Calu3 (cell line): ENCODE measurements at regions not wholly inside any gene's neighbourhood (a gene's known extent, or its start where the extent isn't known, plus 50 kb on each side); places are given as distances from the start of the nearest gene placed in this dataset.
"Not testable (repeated sequence)": the region's sequence is repeated elsewhere in the genome, so short reads cannot be mapped to it uniquely, and the experiment has no call there.

Experiments used
- BruUV-seq: library from RNA; stranded (reverse); fragments of 400-500 nt; replicated peaks from 2 replicates; lab custom pipeline; 2021; lab: Mats Ljungman, UMichigan
- CTCF ChIA-PET: fragments of 300-600 bp; sonication (Branson Sonifier 250); formaldehyde crosslinking; loops from one replicate; lab custom pipeline; 2022; ENCODE audit warnings: antibody characterized with exemption; lab: Charles Lee
- DNase-seq: peaks from one replicate; pipeline ENCODE4 v3.0.0; 2022
- H3K27ac Mint-ChIP-seq: one replicate; pipeline ENCODE4 v1.8.0; 2022; ENCODE audit warnings: mixed read lengths; ENCODE audit not compliant: unreplicated experiment
- H3K27me3 Mint-ChIP-seq: one replicate; pipeline ENCODE4 v1.8.0; 2022; ENCODE audit warnings: mixed read lengths; ENCODE audit not compliant: unreplicated experiment
- H3K36me3 Mint-ChIP-seq: one replicate; pipeline ENCODE4 v1.8.0; 2022; ENCODE audit warnings: mild to moderate bottlenecking, moderate library complexity, mixed read lengths; ENCODE audit not compliant: insufficient read depth, unreplicated experiment
- H3K4me1 Mint-ChIP-seq: one replicate; pipeline ENCODE4 v1.8.0; 2022; ENCODE audit warnings: mild to moderate bottlenecking, low read depth, mixed read lengths; ENCODE audit not compliant: unreplicated experiment
- H3K4me3 Mint-ChIP-seq: one replicate; pipeline ENCODE4 v1.8.0; 2022; ENCODE audit warnings: mild to moderate bottlenecking, low read depth, moderate library complexity, mixed read lengths; ENCODE audit not compliant: unreplicated experiment
- H3K9me3 Mint-ChIP-seq: one replicate; pipeline ENCODE4 v1.8.0; 2022; ENCODE audit warnings: low read depth, mixed read lengths; ENCODE audit not compliant: unreplicated experiment
- intact Hi-C: fragments of 100-400 bp; cut with micrococcal nuclease; formaldehyde crosslinking; loops from one replicate; pipeline ENCODE4 v1.10.0; 2022; ENCODE audit not compliant: unreplicated experiment
- TF ChIP-seq, protein P1 (sequence below): fragments of 200-600 bp; IDR thresholded peaks from one replicate; pipeline ENCODE4 v1.8.0; 2022; ENCODE audit warnings: antibody characterized with exemption; ENCODE audit not compliant: unreplicated experiment

DNA sequence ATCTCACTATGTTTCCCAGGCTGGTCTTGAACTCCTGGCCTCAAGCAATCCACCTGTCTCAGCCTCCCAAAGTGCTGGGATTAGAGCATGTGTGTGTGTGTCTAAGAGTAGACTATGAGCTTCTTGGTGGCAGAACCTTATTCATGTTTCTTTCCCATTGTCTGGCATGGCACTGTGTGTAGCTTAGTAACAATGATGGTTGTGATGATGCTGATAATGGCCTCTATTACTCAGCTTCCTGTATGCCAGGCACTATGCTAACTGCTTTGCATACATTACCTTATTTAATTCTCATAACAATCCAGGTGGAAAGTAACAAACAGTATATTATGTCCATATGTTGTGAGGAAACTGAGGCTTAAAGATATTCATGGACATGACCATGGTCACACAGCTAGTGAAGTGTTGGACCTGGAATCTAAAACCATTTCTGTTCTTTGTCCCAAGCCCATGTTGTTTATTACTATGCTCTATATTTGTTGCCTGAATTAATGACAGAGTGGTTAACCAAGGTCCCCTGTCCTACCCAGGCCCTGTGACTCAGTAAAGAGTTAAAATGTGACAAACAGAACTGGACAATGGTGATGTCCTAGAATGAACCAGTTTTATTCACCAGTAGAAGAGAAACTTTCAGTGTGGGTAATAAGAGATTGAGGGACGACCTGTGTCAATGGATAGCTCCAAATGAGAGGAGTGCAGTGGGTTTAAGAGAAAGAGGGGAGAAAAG, 109.6 kb downstream of the KLF5 start:
- TF ChIP-seq, protein P1, sequence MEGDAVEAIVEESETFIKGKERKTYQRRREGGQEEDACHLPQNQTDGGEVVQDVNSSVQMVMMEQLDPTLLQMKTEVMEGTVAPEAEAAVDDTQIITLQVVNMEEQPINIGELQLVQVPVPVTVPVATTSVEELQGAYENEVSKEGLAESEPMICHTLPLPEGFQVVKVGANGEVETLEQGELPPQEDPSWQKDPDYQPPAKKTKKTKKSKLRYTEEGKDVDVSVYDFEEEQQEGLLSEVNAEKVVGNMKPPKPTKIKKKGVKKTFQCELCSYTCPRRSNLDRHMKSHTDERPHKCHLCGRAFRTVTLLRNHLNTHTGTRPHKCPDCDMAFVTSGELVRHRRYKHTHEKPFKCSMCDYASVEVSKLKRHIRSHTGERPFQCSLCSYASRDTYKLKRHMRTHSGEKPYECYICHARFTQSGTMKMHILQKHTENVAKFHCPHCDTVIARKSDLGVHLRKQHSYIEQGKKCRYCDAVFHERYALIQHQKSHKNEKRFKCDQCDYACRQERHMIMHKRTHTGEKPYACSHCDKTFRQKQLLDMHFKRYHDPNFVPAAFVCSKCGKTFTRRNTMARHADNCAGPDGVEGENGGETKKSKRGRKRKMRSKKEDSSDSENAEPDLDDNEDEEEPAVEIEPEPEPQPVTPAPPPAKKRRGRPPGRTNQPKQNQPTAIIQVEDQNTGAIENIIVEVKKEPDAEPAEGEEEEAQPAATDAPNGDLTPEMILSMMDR, result no peak

DNA sequence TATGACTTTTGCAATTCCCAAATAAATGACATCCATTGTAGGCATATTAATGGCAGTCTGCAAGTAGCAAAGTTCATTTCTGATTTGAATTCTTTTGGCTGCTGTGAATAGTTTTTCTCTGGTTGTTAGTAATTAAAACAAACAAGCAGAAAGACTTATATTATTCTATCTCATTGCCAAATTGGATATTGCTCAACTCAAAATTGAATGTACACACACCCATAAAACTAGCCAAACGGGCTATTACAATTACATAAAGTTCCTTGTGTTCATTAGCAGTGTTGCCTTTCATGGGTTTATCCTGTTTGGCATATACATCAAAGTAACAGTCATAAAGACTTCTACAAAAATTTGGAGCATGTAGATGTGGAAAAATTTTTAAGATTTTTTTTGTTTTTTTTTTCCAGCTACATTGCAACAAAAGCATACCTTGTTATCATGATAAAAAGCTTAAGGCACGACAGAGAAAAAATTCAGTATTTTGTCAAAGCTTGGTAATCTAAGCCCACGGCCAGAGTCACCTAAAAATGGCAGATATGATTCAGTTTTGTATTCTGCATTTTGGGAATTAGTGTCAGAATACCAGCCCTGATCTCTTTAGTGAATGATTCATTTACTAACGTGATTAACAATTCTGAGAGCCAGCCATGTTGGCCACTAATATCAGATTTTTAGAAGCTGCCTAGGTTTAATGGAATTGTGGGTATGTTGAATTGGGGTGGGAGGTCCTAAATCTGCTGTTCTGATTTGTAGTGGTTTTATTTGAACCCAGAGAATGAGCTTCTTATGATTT, 108.4 kb downstream of the KLF5 start:
- TF ChIP-seq, protein P1, result no peak
- DNase-seq, result no peak
- peaks cover 28% of the 10 kb centered on the region for H3K4me1 Mint-ChIP-seq
- H3K4me3 Mint-ChIP-seq, result no peak overlapping the region
- intact Hi-C loops, result loop anchor here (2.0 kb wide), 2 partner anchors 60 to 198 kb away; no protein-coding TSS in a partner anchor
- BruUV-seq, result no TSS peak
- H3K27me3 Mint-ChIP-seq, result no peaks in the 10 kb centered on the region
- peaks cover 23% of the 10 kb centered on the region for H3K36me3 Mint-ChIP-seq
- peak overlapping the region; percentile 84 for H3K27ac Mint-ChIP-seq
- H3K9me3 Mint-ChIP-seq, result no peaks in the 10 kb centered on the region
- CTCF ChIA-PET, result no interaction called here

More for the DNA sequence above, 109.6 kb downstream of the KLF5 start:
- peaks cover 23% of the 10 kb centered on the region for H3K36me3 Mint-ChIP-seq
- intact Hi-C loops, result no loop called here
- H3K27me3 Mint-ChIP-seq, result no peaks in the 10 kb centered on the region
- no peak for DNase-seq
- H3K4me3 Mint-ChIP-seq, result peak overlapping the region; percentile 44
- peak overlapping the region; percentile 97 for H3K27ac Mint-ChIP-seq
- CTCF ChIA-PET, result interaction anchor here (0.6 to 0.7 kb wide), 2 partner anchors 74 to 80 kb away, joined by 3 read pairs; no protein-coding TSS in a partner anchor
- no peaks in the 10 kb centered on the region for H3K9me3 Mint-ChIP-seq
- H3K4me1 Mint-ChIP-seq, result peaks cover 28% of the 10 kb centered on the region
- BruUV-seq, result no TSS peak

DNA sequence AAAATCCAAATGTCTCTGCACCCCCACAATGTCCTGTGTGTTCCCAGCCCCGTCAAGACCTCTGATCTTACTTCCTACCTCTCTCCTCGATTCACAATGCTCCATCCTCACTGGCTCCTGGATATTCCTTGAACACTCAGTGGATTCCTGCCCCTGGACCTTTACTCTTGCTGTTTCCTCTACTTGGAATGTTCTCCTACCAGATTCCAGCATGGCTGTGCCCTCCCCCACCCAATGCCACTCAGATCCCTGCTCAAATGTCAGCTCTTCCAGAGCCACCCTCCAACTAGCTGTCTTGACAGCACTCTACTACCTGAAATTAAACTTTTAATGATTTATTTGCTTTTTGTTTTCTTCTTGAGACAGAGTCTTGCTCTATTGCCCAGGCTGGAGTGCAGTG, 107.4 kb downstream of the KLF5 start:
- TF ChIP-seq, protein P1, result no peak
- no TSS peak for BruUV-seq
- H3K27ac Mint-ChIP-seq, result peak overlapping the region; percentile 84
- H3K27me3 Mint-ChIP-seq, result no peaks in the 10 kb centered on the region
- no peak overlapping the region for H3K4me3 Mint-ChIP-seq
- H3K9me3 Mint-ChIP-seq, result no peaks in the 10 kb centered on the region
- peaks cover 28% of the 10 kb centered on the region for H3K4me1 Mint-ChIP-seq
- intact Hi-C loops, result loop anchor here (2.0 kb wide), 2 partner anchors 59 to 199 kb away; no protein-coding TSS in a partner anchor
- CTCF ChIA-PET, result no interaction called here
- DNase-seq, result no peak
- peaks cover 20% of the 10 kb centered on the region for H3K36me3 Mint-ChIP-seq

DNA sequence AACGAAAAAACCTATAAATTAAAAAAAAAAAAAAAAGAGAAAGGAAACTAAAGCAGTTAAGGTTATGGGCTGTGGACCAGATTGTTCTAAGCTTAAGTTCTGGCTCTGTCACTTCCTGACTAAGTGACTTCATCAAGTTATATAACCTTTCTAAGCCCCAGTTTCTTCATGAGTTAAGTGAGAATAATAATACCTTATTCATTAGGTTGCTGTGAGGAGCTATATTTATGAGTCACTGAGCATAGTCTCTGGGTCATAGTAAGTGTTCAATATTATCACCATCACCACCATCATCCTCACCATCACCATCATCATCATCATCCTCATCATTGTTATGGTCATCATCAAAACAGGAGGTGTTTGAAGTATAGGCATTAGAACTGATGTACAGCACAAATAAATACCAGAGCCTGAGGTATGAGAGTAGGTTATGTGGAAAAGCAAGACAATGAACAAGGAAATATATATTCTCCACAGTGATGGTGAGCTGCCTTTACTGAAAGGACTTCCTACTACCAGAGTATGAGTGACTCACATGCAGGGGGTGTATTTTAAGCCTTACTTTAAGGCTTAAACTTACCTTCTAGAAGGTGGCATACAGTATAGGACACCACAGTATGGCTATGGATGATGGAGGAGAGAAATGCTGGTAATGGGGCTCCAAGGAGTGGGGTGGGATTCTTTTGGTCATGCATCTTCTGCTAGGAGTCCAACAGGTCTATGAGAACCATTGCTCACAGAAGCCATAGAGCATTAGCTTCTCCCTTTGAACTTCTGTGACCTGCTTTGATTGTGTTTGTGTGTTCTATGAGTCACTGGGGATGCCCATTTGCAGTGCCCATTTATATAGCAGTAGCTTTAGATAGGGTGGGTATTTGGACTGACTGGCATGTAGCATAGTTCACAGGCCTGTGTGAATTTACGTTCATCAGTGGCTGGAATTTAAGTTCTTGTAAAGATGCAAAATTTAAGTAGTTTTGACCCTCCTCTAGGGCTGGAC, 104.4 kb downstream of the KLF5 start:
- peak overlapping the region; percentile 56 for H3K27ac Mint-ChIP-seq
- TF ChIP-seq, protein P1, result no peak
- H3K36me3 Mint-ChIP-seq, result peaks cover 12% of the 10 kb centered on the region
- no peak overlapping the region for H3K4me3 Mint-ChIP-seq
- H3K27me3 Mint-ChIP-seq, result no peaks in the 10 kb centered on the region
- H3K4me1 Mint-ChIP-seq, result peaks cover 20% of the 10 kb centered on the region
- DNase-seq, result peak; percentile 5
- H3K9me3 Mint-ChIP-seq, result no peaks in the 10 kb centered on the region
- BruUV-seq, result no TSS peak
- CTCF ChIA-PET, result no interaction called here
- intact Hi-C loops, result no loop called here

DNA sequence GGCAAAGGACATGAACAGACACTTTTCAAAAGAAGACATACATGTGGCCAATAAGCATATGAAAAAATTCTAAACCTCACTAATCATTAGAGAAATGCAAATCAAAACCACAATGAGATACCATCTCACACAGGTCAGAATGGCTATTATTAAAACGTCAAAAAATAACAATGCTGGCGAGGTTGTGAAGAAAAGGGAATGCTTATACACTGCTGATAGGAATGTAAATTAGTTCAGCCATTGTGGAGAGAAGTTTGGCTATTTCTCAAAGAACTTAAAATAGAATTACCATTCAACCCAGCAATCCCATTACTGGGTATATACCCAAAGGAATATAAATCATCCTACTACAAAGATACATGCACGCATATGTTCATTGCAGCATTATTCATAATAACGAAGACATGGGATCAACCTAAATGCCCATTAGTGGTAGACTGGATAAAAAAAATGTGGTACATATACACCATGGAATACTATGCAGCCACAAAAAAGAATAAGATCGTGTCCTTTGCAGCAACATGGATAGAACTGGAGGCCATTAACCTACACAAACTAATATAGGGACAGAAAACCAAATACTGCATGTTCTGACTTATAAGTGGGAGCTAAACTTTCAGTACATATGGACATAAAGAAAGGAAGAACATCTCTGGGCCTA, 101.7 kb downstream of the KLF5 start:
- BruUV-seq, H3K9me3 Mint-ChIP-seq, intact Hi-C loops, H3K27ac Mint-ChIP-seq, H3K36me3 Mint-ChIP-seq, DNase-seq, CTCF ChIA-PET, H3K4me1 Mint-ChIP-seq, H3K27me3 Mint-ChIP-seq, H3K4me3 Mint-ChIP-seq: not testable (repeated sequence)
